ENCODE measurements at regions not wholly inside any gene's neighbourhood (a gene's known extent, or its start where the extent isn't known, plus 50 kb on each side); places are given as distances from the start of the nearest gene placed in this dataset.

DNA sequence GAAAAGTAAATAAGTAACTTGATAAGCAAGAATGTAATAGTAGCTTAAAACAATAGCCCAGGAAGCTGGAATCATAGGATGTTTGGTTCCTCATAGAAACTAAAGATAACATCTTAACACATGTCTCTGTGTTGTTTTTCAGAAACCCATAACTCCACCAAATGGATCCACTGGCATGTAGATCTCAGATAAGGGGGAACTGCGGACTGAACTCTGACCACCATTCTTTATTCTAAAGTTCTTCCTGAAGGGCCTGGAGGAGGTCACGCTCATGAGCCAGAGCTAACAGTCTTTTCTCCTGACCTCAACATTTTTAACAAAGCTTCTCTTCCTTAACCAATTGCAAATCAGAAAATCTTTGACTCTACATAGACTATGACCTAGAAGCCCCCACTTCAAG, 101.9 kb downstream of the SOX14 start:
- H3K36me3 Mint-ChIP-seq (ENCODE audit: insufficient read depth in 1 of 3, low read depth in 3 of 3), result peaks cover 3 to 42% (median 8%) of the 10 kb centered on the region in 3 experiments
- WGBS (ENCODE audit: extremely low coverage, insufficient read length, low lambda C conversion rate), result no CpG with 5 or more reads among the region's 2 CpGs
- Histone ChIP-seq H3K23me2 (ENCODE audit: insufficient read length, low read depth, low read length, poor library complexity, severe bottlenecking) (no peaks in the 10 kb centered on the region), H4K20me1 (ENCODE audit: control insufficient read depth, insufficient read depth, insufficient read length) (no peaks in the 10 kb centered on the region), H4K5ac (ENCODE audit: insufficient read length, low read depth, low read length) (no peak overlapping the region), H3K27ac (ENCODE audit: insufficient read length, low read depth, low read length) (no peak overlapping the region), H3K56ac (ENCODE audit: insufficient read length, low read depth, low read length) (no peak overlapping the region), H3K9ac (ENCODE audit: extremely low read depth, insufficient read length, low read length) (no peak overlapping the region), H2BK5ac (ENCODE audit: insufficient read length, low read length) (no peak overlapping the region), H3K27me3 (ENCODE audit: insufficient read depth, low read length) (no peaks in the 10 kb centered on the region), H3K79me2 (ENCODE audit: insufficient read depth, low read length) (no peaks in the 10 kb centered on the region), H3K9me3 (ENCODE audit: control insufficient read depth, low read depth, low read length) (no peaks in the 10 kb centered on the region), H3K4me1 (ENCODE audit: insufficient read depth, low read length) (no peaks in the 10 kb centered on the region), H2BK120ac (ENCODE audit: low read depth, low read length, poor library complexity, severe bottlenecking) (no peak overlapping the region), H3K79me1 (ENCODE audit: insufficient read depth, low read depth, low read length, poor library complexity, severe bottlenecking) (no peaks in the 10 kb centered on the region), H3T11ph (ENCODE audit: low read length) (no peak overlapping the region), H3K14ac (ENCODE audit: insufficient read depth, low read length) (no peak overlapping the region), H4K91ac (ENCODE audit: insufficient read length, low read depth, low read length) (no peak overlapping the region), H2BK20ac (ENCODE audit: low read depth, low read length, poor library complexity, severe bottlenecking) (no peak overlapping the region), H3K23ac (ENCODE audit: insufficient read length, low read depth, low read length) (no peak overlapping the region), H3K18ac (ENCODE audit: insufficient read length, low read depth, low read length) (no peak overlapping the region), H3K4ac (ENCODE audit: low read depth, low read length) (no peak overlapping the region), H4K8ac (replicated peaks; ENCODE audit: insufficient read length, low read depth, low read length) (no peak overlapping the region), H2BK12ac (ENCODE audit: insufficient read length, low read depth, low read length) (no peak overlapping the region), H2AFZ (ENCODE audit: low read length) (no peak overlapping the region), H2AK5ac (ENCODE audit: insufficient read length, low read length) (no peak overlapping the region), H2BK15ac (ENCODE audit: low read depth, low read length) (no peak overlapping the region), H3K4me2 (ENCODE audit: insufficient read depth, insufficient read length, low read length) (no peak overlapping the region)
- H3K4me3 Mint-ChIP-seq, result no peak overlapping the region
- H3K4me1 Mint-ChIP-seq, result peaks cover 23 to 32% of the 10 kb centered on the region in 2 experiments
- DNase-seq, result no peak
- H3K27me3 Mint-ChIP-seq (ENCODE audit: low read depth), result no peaks in the 10 kb centered on the region; the same call in 1 of the 2 replicates
- TF ChIP-seq, protein P1, sequence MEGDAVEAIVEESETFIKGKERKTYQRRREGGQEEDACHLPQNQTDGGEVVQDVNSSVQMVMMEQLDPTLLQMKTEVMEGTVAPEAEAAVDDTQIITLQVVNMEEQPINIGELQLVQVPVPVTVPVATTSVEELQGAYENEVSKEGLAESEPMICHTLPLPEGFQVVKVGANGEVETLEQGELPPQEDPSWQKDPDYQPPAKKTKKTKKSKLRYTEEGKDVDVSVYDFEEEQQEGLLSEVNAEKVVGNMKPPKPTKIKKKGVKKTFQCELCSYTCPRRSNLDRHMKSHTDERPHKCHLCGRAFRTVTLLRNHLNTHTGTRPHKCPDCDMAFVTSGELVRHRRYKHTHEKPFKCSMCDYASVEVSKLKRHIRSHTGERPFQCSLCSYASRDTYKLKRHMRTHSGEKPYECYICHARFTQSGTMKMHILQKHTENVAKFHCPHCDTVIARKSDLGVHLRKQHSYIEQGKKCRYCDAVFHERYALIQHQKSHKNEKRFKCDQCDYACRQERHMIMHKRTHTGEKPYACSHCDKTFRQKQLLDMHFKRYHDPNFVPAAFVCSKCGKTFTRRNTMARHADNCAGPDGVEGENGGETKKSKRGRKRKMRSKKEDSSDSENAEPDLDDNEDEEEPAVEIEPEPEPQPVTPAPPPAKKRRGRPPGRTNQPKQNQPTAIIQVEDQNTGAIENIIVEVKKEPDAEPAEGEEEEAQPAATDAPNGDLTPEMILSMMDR (conservative IDR thresholded peaks at IDR 0.05), result no peak
- peaks cover 26 to 30% of the 10 kb centered on the region in 2 experiments for H3K9me3 Mint-ChIP-seq
- peak overlapping the region in 1 of 3 experiments; percentile 62; a peak in 1 of 7 replicates for H3K27ac Mint-ChIP-seq

Data from H9 (cell line).